ENCODE measurements at regions not wholly inside any gene's neighbourhood (a gene's known extent, or its start where the extent isn't known, plus 50 kb on each side); places are given as distances from the start of the nearest gene placed in this dataset.

- TF ChIP-seq CTCF (IDR thresholded peaks at IDR 0.05; ENCODE audit: low read depth, low read length): no peak
- no peak for TF ChIP-seq EZH2phosphoT487 (IDR thresholded peaks at IDR 0.05; ENCODE audit: low read depth)
Observed at GRCh38 chr12:19991146-19991545, 377.2 kb upstream of the PDE3A start.

All from OCI-LY3 (cell line).